SW480 (cell line): ENCODE measurements at regions not wholly inside any gene's neighbourhood (a gene's known extent, or its start where the extent isn't known, plus 50 kb on each side); places are given as distances from the start of the nearest gene placed in this dataset.

ENCODE experiments used
- DNase-seq: peaks from one replicate; pipeline ENCODE4 v3.0.0-alpha.2; 2016; ENCODE audit warnings: low spot score

GRCh38 chr10:4109469-4109868 lies 324.5 kb upstream of the KLF6 start:
- DNase-seq, result no peak

- DNase-seq, result no peak
Observed at GRCh38 chr10:4108693-4109092, 323.7 kb upstream of the KLF6 start.

DNA sequence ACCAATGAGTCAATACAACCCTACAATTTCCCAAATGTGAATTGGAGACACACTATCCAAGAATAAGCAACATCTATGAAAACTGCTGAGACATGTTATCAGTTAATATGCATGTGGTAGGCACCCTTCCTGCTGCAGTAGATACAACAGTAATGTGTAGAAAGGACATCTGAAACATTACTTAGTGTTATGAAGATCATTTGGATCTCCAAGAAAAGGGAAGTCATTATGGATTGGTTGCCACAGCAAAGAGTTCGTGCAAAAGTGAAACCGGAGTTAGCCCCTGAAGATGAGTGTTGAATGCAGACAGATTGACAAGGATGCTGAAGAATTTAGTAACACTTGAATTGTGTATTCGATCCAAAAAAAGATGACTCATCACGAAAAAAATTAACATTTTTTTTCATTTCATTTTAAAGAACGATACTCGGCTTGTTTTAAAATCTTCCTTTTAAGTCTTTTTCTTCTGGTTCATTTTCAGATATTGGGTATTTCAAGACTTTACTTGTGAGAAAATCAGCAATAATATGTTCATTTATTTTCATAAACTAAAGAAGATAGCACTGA lies 322.4 kb upstream of the KLF6 start:
- no peak for DNase-seq

- no peak for DNase-seq
Observed at GRCh38 chr10:4103603-4104002, 318.6 kb upstream of the KLF6 start.

DNA sequence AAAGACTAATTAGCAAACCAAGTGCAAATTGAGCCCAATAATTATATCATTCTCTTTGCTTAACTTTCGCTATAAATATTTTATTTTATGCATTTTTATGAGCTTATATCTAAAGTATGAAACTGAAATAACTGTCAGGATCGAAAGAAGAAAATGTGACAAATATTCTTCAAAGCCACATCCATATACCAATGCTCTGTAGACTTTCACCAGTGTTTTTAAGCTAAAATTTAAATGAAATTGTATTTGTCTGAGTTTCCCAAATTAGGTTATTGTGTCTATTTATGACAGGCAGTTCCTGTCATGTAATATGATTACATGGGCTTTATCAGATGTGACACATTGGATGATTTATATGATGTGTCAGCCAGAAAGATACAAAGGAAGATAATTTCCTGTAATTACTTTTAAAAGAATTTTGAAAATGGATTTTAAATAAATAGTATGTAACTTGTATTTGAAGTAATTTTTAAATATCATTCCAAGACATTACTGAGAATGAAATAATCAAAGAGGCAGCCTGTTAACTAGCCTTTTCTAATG lies 317.9 kb upstream of the KLF6 start:
- DNase-seq, result no peak

- no peak for DNase-seq
Observed at GRCh38 chr10:4101918-4102654, 317.1 kb upstream of the KLF6 start.

GRCh38 chr10:4100380-4100779 lies 315.4 kb upstream of the KLF6 start:
- no peak for DNase-seq

DNA sequence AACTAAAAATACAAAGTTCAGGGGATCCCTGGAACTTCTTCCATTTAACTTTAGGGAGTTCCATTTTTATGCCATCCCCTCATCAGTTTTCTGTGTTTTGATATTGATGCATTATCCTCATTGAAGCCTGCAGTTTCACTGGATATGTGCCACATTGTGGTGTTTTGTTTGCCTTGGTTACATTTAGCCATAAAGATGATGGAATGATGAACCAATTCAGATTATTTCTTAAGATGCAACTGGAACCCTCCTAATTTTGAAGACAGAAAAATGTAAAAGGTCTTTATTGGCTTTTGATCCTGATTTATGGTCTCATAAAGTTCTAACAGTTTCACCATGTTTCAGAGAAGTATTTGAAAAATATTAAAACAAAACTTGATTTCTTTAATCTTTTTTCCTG lies 314.2 kb upstream of the KLF6 start:
- DNase-seq, result no peak

DNA sequence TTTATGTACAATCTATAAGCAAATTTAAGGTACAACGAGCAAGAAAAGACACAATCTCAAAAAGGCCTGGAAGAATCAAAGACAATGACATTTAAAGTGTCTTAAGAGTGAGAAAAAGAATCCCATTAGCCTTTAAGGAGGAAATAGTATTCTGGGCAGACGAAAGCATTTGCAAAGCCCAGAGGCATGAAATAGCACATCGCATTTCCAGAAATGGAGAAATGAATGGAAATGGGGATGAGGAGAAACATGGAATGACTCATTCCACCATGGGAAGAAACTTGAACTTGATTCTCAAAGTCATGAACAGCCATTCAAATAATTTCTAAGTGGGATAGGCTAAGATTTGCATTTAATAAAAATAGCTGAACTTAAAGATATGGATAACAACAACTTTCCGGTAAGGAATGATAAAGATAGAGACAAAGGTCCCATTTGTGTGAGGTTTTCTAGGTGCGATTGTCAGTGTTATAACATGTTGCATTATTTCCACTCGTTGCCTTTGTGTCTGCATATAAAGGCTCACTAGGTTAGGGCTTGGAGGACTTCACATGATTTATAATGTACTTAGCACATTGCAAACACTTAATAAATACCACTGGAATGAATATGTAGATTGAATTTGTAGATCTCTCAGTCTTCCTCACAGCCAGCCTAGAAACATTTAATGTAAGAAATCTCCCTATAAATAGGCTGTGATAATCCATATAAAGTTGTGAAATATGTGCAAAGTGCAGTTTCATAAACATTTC lies 310.3 kb upstream of the KLF6 start:
- no peak for DNase-seq

- no peak for DNase-seq
Observed at GRCh38 chr10:4094751-4095150, 309.7 kb upstream of the KLF6 start.

GRCh38 chr10:4093438-4093837 lies 308.4 kb upstream of the KLF6 start:
- no peak for DNase-seq

DNA sequence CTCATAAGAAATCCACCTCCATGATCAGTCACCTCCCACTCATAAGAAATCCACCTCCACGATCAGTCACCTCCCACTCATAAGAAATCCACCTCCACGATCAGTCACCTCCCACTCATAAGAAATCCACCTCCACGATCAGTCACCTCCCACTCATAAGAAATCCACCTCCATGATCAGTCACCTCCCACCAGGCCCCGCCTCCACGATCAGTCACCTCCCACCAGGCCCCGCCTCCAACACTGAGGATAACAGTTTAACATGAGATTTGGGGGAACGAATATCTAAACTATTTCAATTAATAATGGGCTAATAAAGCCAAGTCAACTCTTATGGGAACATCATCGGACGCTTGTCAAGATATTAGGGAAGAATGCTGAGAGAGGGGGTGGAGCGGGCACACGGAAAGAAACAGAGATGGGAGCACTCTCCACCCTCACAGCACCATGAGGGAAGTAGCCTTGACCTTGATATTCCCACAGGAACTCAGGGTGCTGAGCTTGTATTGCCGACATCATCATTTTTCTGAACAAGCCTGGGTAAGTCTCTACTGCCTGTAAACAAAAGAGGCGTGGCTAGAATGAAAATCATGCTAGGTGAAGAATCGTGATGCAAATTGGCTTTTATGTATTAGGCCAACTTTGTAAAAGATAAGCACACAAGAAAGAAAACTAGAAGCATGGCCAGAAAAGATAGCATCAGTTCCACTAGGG lies 303.5 kb upstream of the KLF6 start:
- no peak for DNase-seq

GRCh38 chr10:4086131-4086898 lies 301.3 kb upstream of the KLF6 start:
- DNase-seq, result no peak

- DNase-seq, result no peak
Observed at GRCh38 chr10:4083509-4084003, 298.5 kb upstream of the KLF6 start.

DNA sequence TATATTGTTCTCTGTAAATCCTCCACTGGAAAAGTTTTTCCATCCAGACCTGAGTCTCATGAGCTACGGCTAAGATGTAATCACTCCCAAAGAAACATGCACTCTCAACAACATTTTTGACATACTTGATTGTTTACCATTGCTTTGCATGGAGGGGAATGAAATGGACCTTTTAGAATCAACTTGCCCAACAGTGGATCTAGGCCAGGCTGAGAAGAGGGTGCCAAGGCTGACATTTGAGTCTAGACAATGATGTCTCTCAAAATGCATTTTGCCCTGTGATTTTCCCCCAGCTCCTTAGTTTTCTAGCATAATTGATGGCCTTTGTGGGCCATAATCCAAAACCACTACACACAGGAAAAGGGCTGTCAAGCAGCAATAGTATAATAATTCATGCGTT lies 297.9 kb upstream of the KLF6 start:
- DNase-seq, result no peak

DNA sequence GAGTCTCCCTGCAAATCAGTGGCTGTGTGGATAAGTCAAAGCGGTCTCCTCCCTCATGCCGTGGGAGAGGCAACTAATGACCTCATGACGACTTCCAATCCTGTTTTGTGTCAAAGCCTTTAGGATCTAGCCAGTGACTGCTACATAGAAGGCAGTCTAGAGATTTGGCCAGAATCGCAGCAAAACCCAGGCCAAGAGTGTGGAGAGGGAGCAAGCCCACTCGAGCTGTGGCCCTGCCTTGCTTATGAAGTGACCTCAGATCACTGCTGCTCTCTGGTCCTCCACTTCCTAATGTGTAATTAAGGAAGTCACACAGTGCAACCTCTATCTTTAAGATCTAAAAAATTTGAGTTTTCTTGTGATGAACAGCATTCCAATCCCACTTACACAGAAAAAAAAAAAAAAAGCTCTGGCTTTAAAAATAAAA lies 296.7 kb upstream of the KLF6 start:
- DNase-seq, result no peak

- DNase-seq, result no peak
Observed at GRCh38 chr10:4080225-4080805, 295.3 kb upstream of the KLF6 start.

DNA sequence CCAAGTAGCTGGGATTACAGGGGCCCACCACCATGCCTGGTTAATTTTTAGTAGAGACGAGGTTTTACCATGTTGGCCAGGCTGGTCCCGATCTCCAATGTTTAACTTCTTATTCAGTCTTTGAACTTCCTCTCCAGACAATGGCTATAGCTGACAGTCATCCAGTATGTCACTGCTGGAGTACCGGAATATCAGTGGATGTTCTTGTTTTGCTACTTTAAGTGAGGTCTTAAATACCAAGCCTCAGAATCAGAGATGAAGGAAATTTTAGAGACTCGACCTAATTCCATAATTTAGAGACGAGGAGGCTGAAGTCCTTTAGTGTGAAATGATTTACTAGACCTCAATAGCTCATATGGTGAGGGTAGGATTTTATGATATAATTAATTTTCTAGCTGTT lies 294.8 kb upstream of the KLF6 start:
- DNase-seq, result no peak

DNA sequence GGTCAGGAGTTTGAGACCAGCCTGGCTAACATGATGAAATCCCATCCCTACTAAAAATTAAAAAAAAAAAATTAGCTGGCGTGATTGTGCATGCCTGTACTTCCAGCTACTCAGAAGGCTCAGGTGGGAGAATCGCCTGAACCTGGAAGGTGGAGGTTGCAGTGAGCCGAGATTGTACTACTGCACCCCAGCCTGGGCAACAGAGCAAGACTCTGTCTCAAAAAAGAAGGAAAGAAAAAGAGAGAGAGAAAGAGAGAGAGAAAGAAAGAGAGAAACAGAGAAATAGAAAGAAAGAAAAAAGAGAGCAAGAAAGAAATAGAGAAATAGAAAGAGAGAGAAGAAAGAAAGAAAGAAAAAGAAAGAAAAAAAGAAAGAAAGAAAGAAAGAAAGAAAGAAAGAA lies 292.8 kb upstream of the KLF6 start:
- DNase-seq, result no peak

DNA sequence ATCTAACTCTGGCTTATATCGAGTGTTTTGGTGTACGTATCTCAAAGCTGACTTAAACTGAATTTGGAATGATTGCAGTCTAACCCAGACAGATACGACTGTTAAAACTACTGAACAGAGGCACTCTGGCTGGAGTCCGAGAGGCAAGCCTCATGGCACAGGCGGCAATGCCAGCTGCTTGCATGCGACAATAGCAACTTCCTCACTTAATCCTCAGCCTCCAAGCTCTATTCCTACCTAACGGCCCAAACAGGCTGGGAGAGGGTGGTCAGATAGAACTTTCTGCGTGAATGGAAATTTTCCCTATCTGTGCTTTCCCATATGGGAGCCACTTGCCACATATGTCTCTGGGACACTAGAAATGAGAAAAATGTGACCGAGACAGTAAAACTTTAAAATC lies 292.0 kb upstream of the KLF6 start:
- DNase-seq, result no peak

DNA sequence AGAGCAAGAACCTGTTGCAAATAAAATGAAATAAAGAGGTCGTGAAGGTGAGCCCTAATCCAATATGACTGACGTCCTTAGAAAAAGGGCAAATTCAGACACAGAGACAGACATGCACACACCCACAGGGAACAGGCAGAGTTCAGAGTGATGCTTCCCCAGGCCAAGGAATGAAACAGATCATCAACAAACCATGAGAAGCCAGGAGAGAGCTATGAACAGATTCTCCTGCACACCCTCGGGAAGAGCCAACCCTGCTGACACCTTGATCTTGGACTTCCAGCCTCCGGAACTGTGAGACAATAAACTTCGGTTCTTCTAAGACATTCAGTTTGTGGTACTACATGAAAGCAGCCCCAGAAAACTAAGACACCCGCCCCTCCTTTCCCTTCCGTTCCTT lies 290.4 kb upstream of the KLF6 start:
- no peak for DNase-seq
